ENCODE measurements at regions not wholly inside any gene's neighbourhood (a gene's known extent, or its start where the extent isn't known, plus 50 kb on each side); places are given as distances from the start of the nearest gene placed in this dataset.
A peak's percentile ranks its signal among the peaks of the same experiment; 100 is the strongest.

GRCh38 chr2:104749856-104750460 is 104.0 kb upstream of the POU3F3 start:
- TF ChIP-seq, protein P1, sequence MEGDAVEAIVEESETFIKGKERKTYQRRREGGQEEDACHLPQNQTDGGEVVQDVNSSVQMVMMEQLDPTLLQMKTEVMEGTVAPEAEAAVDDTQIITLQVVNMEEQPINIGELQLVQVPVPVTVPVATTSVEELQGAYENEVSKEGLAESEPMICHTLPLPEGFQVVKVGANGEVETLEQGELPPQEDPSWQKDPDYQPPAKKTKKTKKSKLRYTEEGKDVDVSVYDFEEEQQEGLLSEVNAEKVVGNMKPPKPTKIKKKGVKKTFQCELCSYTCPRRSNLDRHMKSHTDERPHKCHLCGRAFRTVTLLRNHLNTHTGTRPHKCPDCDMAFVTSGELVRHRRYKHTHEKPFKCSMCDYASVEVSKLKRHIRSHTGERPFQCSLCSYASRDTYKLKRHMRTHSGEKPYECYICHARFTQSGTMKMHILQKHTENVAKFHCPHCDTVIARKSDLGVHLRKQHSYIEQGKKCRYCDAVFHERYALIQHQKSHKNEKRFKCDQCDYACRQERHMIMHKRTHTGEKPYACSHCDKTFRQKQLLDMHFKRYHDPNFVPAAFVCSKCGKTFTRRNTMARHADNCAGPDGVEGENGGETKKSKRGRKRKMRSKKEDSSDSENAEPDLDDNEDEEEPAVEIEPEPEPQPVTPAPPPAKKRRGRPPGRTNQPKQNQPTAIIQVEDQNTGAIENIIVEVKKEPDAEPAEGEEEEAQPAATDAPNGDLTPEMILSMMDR (conservative IDR thresholded peaks at IDR 0.05; ENCODE audit: low read depth, low read length) = no peak
- no peak overlapping the region for H3K4me3 ChIP-seq (ENCODE audit: low read depth, low read length)
- DNase-seq (ENCODE audit: low read depth) = no peak

- TF ChIP-seq, protein P1 (conservative IDR thresholded peaks at IDR 0.05; ENCODE audit: low read depth, low read length) = no peak
- DNase-seq (ENCODE audit: low read depth) = no peak
- H3K4me3 ChIP-seq (ENCODE audit: low read depth, low read length) = no peak overlapping the region
Observed at GRCh38 chr2:104752504-104752903, 101.4 kb upstream of the POU3F3 start.

DNA sequence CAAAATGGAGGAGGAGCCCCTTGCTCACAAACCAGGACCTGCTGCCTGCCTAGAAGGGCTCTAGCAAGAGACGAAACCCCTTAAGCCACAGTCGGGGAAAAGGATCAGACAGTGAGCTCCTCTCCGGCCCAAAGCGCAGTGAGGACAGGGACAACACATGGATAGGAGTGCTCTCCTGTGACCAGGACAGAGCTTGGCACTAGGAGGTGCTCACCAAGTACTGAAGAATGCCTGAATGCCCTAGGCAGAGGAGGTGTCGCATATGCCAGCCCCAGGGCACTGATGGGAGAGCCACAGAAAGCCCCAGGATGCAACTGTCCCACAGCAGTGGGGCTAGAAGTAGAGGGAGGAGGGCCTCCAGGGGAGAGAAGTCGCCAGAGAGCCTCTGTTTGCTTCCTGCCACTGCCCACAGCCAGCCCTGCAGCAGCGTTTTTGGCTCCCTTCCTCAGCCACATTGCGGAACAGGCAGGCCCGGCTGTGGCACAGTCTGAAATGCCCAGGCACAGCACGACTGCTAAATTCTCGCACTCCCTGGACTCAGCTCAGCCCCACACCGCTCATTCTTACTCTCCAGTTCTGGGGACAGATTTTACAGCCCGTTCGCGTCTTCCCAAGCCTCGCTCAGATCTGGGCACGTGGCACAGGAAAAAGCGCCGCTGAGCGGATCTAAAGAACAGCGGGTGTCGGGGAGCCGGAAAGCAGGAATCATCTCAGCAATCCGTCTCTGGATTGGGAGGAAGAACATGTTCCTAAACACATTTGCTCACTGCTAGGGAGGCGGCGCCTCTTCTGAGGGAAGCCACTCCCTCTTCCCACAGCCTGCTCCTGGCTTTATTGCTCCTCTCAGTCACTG is 98.7 kb upstream of the POU3F3 start:
- DNase-seq (ENCODE audit: low read depth) = no peak
- no peak overlapping the region for H3K4me3 ChIP-seq (ENCODE audit: low read depth, low read length)
- TF ChIP-seq, protein P1 (conservative IDR thresholded peaks at IDR 0.05; ENCODE audit: low read depth, low read length) = no peak

DNA sequence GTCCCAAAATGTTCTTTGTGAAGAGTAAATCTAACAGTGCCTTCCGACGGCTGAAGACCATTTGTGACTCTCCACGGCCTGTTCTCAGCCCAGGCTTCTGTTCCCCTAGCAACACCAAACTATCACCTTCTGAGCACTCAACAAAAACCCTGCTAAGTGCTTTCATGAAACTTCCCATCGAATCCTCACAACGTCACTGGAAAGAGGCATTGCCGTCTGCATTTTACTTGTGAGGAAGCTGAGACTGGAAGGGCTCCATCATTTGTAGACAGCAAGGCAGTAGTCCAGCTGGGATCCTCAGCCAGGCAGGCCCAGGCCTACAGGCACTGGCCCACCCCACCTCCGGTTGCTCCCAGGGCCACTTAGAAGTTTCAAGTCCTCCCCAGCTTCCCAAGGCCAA is 97.8 kb upstream of the POU3F3 start:
- no peak for DNase-seq (ENCODE audit: low read depth)
- TF ChIP-seq, protein P1 (conservative IDR thresholded peaks at IDR 0.05; ENCODE audit: low read depth, low read length) = no peak
- no peak overlapping the region for H3K4me3 ChIP-seq (ENCODE audit: low read depth, low read length)

DNA sequence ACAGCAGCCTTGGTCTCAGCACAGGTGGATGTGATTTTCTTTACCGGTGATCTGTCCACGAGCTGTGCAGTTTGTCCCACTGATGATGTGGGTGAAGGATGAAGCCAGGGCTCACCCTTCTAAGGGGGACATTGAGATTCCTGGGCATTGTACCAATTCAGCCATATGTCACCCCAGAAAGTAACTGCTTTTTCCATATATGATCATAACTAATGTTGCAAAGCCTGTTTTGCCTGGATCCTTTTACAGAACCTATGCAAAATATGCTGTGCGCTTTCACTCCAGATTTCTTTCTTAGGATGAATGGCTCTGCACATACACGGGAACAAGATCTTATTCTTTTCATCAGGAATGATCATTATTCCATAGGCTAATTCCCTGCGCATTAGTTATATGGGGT is 96.9 kb upstream of the POU3F3 start:
- no peak for DNase-seq (ENCODE audit: low read depth)
- TF ChIP-seq, protein P1 (conservative IDR thresholded peaks at IDR 0.05; ENCODE audit: low read depth, low read length) = no peak
- H3K4me3 ChIP-seq (ENCODE audit: low read depth, low read length) = no peak overlapping the region

- DNase-seq (ENCODE audit: low read depth) = peak; percentile 79
- TF ChIP-seq, protein P1 (conservative IDR thresholded peaks at IDR 0.05; ENCODE audit: low read depth, low read length) = no peak
- H3K4me3 ChIP-seq (ENCODE audit: low read depth, low read length) = no peak overlapping the region
Observed at GRCh38 chr2:104758199-104758620, 95.7 kb upstream of the POU3F3 start.

All from choroid plexus epithelial cell (primary cell).